GM21360 (cell line): ENCODE measurements at regions not wholly inside any gene's neighbourhood (a gene's known extent, or its start where the extent isn't known, plus 50 kb on each side); places are given as distances from the start of the nearest gene placed in this dataset.

Source experiments
- ATAC-seq: cut with Tn5 transposase; IDR thresholded peaks from one replicate; pipeline ENCODE4 v1.9.1; 2021; ENCODE audit warnings: mild to moderate bottlenecking, moderate library complexity; ENCODE audit not compliant: unreplicated experiment

GRCh38 chr3:30510596-30510995, 95.8 kb upstream of the TGFBR2 start:
- no peak for ATAC-seq

- no peak for ATAC-seq
These were observed 94.7 kb upstream of the TGFBR2 start for GRCh38 chr3:30511524-30512251.

GRCh38 chr3:30512576-30512975, 93.8 kb upstream of the TGFBR2 start:
- ATAC-seq = no peak

- no peak for ATAC-seq
These were observed 92.8 kb upstream of the TGFBR2 start for GRCh38 chr3:30513374-30514152.

- no peak for ATAC-seq
These were observed 90.2 kb upstream of the TGFBR2 start for GRCh38 chr3:30516238-30516637.

- no peak for ATAC-seq
These were observed 88.1 kb upstream of the TGFBR2 start for GRCh38 chr3:30518181-30518864.

- no peak for ATAC-seq
These were observed 87.5 kb upstream of the TGFBR2 start for GRCh38 chr3:30518872-30519271.

- no peak for ATAC-seq
These were observed 85.7 kb upstream of the TGFBR2 start for GRCh38 chr3:30520699-30521098.

- no peak for ATAC-seq
These were observed 85.2 kb upstream of the TGFBR2 start for GRCh38 chr3:30521156-30521715.

GRCh38 chr3:30522476-30522875, 83.9 kb upstream of the TGFBR2 start:
- ATAC-seq = no peak

GRCh38 chr3:30523366-30523765, 83.0 kb upstream of the TGFBR2 start:
- no peak for ATAC-seq

GRCh38 chr3:30524357-30525040, 81.9 kb upstream of the TGFBR2 start:
- ATAC-seq = no peak

GRCh38 chr3:30526031-30526430, 80.4 kb upstream of the TGFBR2 start:
- no peak for ATAC-seq

GRCh38 chr3:30527186-30527585, 79.2 kb upstream of the TGFBR2 start:
- ATAC-seq = no peak

GRCh38 chr3:30527720-30528119, 78.7 kb upstream of the TGFBR2 start:
- ATAC-seq = no peak

- no peak for ATAC-seq
These were observed 76.3 kb upstream of the TGFBR2 start for GRCh38 chr3:30530084-30530483.

- no peak for ATAC-seq
These were observed 75.3 kb upstream of the TGFBR2 start for GRCh38 chr3:30531017-30531570.

- no peak for ATAC-seq
These were observed 70.9 kb upstream of the TGFBR2 start for GRCh38 chr3:30535525-30535924.

- ATAC-seq = no peak
These were observed 67.6 kb upstream of the TGFBR2 start for GRCh38 chr3:30538791-30539190.

- ATAC-seq = no peak
These were observed 67.2 kb upstream of the TGFBR2 start for GRCh38 chr3:30539206-30539605.

- ATAC-seq = no peak
These were observed 66.6 kb upstream of the TGFBR2 start for GRCh38 chr3:30539772-30540171.
